GM23338 (cell line): ENCODE measurements at regions not wholly inside any gene's neighbourhood (a gene's known extent, or its start where the extent isn't known, plus 50 kb on each side); places are given as distances from the start of the nearest gene placed in this dataset.

Source experiments
- ATAC-seq: fragments of 200-7000 bp; cut with Tn5 transposase; 3 replicates; pipeline ENCODE4 v1.9.1; 2020
- DNase-seq: peaks from one replicate; pipeline ENCODE4 v3.0.0-alpha.2; 2015; ENCODE audit warnings: low spot score
- H2AFZ ChIP-seq: fragments of 200-600 bp; sonication (generic); 2 replicates; pipeline ENCODE4 v1.8.0; 2016; ENCODE audit warnings: antibody characterized with exemption, mild to moderate bottlenecking, moderate library complexity
- H3F3A ChIP-seq: fragments of 200-600 bp; sonication (generic); replicated peaks from 2 replicates; pipeline ENCODE4 v1.8.0; 2017; ENCODE audit warnings: antibody characterized with exemption, mixed run types, low read depth
- H3K27ac ChIP-seq: fragments of 200-600 bp; sonication (generic); 2 replicates; pipeline ENCODE4 v1.6.1; 2016; ENCODE audit warnings: low read depth
- H3K27me3 ChIP-seq: fragments of 200-600 bp; sonication (generic); 2 replicates; pipeline ENCODE4 v1.8.0; 2016; ENCODE audit warnings: mild to moderate bottlenecking, mixed run types, moderate library complexity; ENCODE audit not compliant: insufficient read depth
- H3K36me3 ChIP-seq: fragments of 200-600 bp; sonication (generic); 2 replicates; pipeline ENCODE4 v1.8.0; 2016; ENCODE audit warnings: mild to moderate bottlenecking; ENCODE audit not compliant: insufficient read depth
- H3K4me1 ChIP-seq: fragments of 200-600 bp; sonication (generic); 2 replicates; pipeline ENCODE4 v1.8.0; 2016; ENCODE audit warnings: mild to moderate bottlenecking, moderate library complexity; ENCODE audit not compliant: insufficient read depth
- H3K4me2 ChIP-seq: fragments of 200-600 bp; sonication (generic); 2 replicates; pipeline ENCODE4 v1.7.1; 2017; ENCODE audit warnings: mixed run types
- H3K4me3 ChIP-seq: fragments of 200-600 bp; sonication (generic); 2 replicates; pipeline ENCODE4 v1.6.1; 2016; ENCODE audit warnings: mixed run types
- H3K79me2 ChIP-seq: fragments of 200-600 bp; sonication (generic); replicated peaks from 2 replicates; pipeline ENCODE4 v1.8.0; 2017; ENCODE audit warnings: mild to moderate bottlenecking; ENCODE audit not compliant: insufficient read depth
- H3K9me2 ChIP-seq: fragments of 200-600 bp; sonication (generic); 2 replicates; pipeline ENCODE4 v1.8.0; 2017; ENCODE audit not compliant: insufficient read depth
- H4K20me1 ChIP-seq: fragments of 200-600 bp; sonication (generic); replicated peaks from 2 replicates; pipeline ENCODE4 v1.8.0; 2017; ENCODE audit warnings: mild to moderate bottlenecking; ENCODE audit not compliant: insufficient read depth
- H3K27ac Mint-ChIP-seq: 2 replicates; pipeline ENCODE4 v1.8.0; 2020; ENCODE audit warnings: inconsistent platforms, mild to moderate bottlenecking, moderate library complexity, mixed read lengths
- H3K27me3 Mint-ChIP-seq: 3 replicates; pipeline ENCODE4 v1.8.0; 2022; ENCODE audit warnings: low read depth, mild to moderate bottlenecking, moderate library complexity, mixed read lengths, inconsistent platforms; ENCODE audit not compliant: insufficient read depth, poor library complexity
- H3K36me3 Mint-ChIP-seq: 3 replicates; pipeline ENCODE4 v1.8.0; 2021; ENCODE audit warnings: low read depth, mild to moderate bottlenecking, inconsistent platforms, moderate library complexity, mixed read lengths
- H3K4me1 Mint-ChIP-seq: 3 replicates; pipeline ENCODE4 v1.8.0; 2020; ENCODE audit warnings: mild to moderate bottlenecking, inconsistent platforms, mixed read lengths
- H3K4me3 Mint-ChIP-seq: 3 replicates; pipeline ENCODE4 v1.8.0; 2021; ENCODE audit warnings: moderate library complexity, mild to moderate bottlenecking, inconsistent platforms, mixed read lengths
- H3K9me3 Mint-ChIP-seq: 3 replicates; pipeline ENCODE4 v1.8.0; 2020; ENCODE audit warnings: moderate library complexity, mild to moderate bottlenecking, inconsistent platforms, mixed read lengths
- CREB1 ChIP-seq: fragments of 250-450 bp; sonication (Bioruptor Pico); IDR thresholded peaks from 2 replicates; pipeline ENCODE4 v1.5.0; 2020; ENCODE audit warnings: low read depth, mild to moderate bottlenecking, moderate library complexity
- CTCF ChIP-seq, 2 experiments: fragments of 200-600 bp in 1 of 2; sonication (generic) in 1 of 2; conservative IDR thresholded peaks; 2 replicates each; pipeline versions ENCODE4 v1.5.1 to v1.6.1; 2016 to 2017; ENCODE audit warnings: antibody characterized with exemption in 2 of 2, low read depth in 2 of 2, mild to moderate bottlenecking in 2 of 2, moderate library complexity in 1 of 2
- ETS1 ChIP-seq: IDR thresholded peaks from 2 replicates; pipeline ENCODE4 v1.6.1; 2016; ENCODE audit warnings: antibody characterized with exemption
- EZH2 ChIP-seq: fragments of 200-600 bp; sonication (generic); IDR thresholded peaks from one replicate; pipeline ENCODE4 v1.8.0; 2017; ENCODE audit warnings: antibody characterized with exemption, mild to moderate bottlenecking, low read depth; ENCODE audit not compliant: unreplicated experiment
- EZH2phosphoT487 ChIP-seq: fragments of 200-600 bp; sonication (generic); IDR thresholded peaks from one replicate; pipeline ENCODE4 v1.8.1; 2018; ENCODE audit warnings: antibody characterized with exemption; ENCODE audit not compliant: unreplicated experiment
- JUNB ChIP-seq: IDR thresholded peaks from one replicate; pipeline ENCODE4 v1.6.1; 2016; ENCODE audit warnings: antibody characterized with exemption; ENCODE audit not compliant: unreplicated experiment
- NANOG ChIP-seq: IDR thresholded peaks from 2 replicates; pipeline ENCODE4 v1.6.1; 2016; ENCODE audit warnings: antibody characterized with exemption, borderline replicate concordance
- POLR2AphosphoS5 ChIP-seq: IDR thresholded peaks from 2 replicates; pipeline ENCODE4 v1.6.1; 2016; ENCODE audit warnings: antibody characterized with exemption, low read depth
- REST ChIP-seq: IDR thresholded peaks from one replicate; pipeline ENCODE4 v1.6.1; 2018; ENCODE audit warnings: antibody characterized with exemption; ENCODE audit not compliant: unreplicated experiment
- STAT1 ChIP-seq: IDR thresholded peaks from one replicate; pipeline ENCODE4 v1.6.1; 2016; ENCODE audit warnings: antibody characterized with exemption; ENCODE audit not compliant: unreplicated experiment
- ZNF114 ChIP-seq: fragments of 250-450 bp; sonication (Bioruptor Pico); IDR thresholded peaks from 2 replicates; pipeline ENCODE4 v1.5.0; 2020; ENCODE audit warnings: mild to moderate bottlenecking, moderate library complexity
- ZNF331 ChIP-seq: fragments of 250-450 bp; sonication (Bioruptor Pico); IDR thresholded peaks from 2 replicates; pipeline ENCODE4 v1.5.0; 2020; ENCODE audit warnings: low read depth, mild to moderate bottlenecking, moderate library complexity
- ZNF462 ChIP-seq: fragments of 250-450 bp; sonication (Bioruptor Pico); IDR thresholded peaks from 2 replicates; pipeline ENCODE4 v1.5.0; 2020; ENCODE audit warnings: mild to moderate bottlenecking, moderate library complexity

DNA sequence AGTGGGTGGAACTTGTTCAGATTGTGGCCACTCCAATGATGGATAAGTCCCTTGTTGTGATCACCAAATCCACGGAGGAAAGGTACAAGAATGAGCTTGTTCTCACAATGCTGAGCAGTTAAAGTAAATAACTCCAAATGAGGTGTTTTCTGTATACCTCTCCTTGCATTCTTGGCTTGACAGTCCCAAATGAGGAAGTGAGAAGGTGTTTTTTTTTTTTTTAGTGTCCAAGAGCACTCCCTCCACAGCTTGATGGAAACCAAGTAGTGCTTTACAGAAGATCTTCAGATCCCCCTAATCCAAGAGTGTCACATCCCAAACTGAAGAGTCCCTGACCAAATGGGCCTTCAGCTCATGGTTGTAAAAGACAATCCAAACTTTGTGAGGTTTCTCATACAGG lies 153.6 kb downstream of the ATP23 start:
- no peak overlapping the region for H3K27ac ChIP-seq
- H3K27me3 ChIP-seq, result no peaks in the 10 kb centered on the region
- no peak for DNase-seq
- no peak overlapping the region for H2AFZ ChIP-seq
- Mint-ChIP-seq H3K27me3 (peaks cover 2% of the 10 kb centered on the region), H3K27ac (no peak overlapping the region), H3K9me3 (peaks cover 18% of the 10 kb centered on the region; the same call in 2 of the 3 replicates), H3K4me1 (no peaks in the 10 kb centered on the region), H3K4me3 (no peak overlapping the region), H3K36me3 (no peaks in the 10 kb centered on the region; the same call in 2 of the 3 replicates)
- H3F3A ChIP-seq, result no peaks in the 10 kb centered on the region
- no peak overlapping the region for H3K4me3 ChIP-seq
- ATAC-seq, result no peak
- H4K20me1 ChIP-seq, result no peaks in the 10 kb centered on the region
- peaks cover 18% of the 10 kb centered on the region for H3K9me2 ChIP-seq
- no peak for TF ChIP-seq POLR2AphosphoS5
- TF ChIP-seq ZNF462, result no peak
- TF ChIP-seq REST, result no peak
- no peak for TF ChIP-seq NANOG
- no peak for TF ChIP-seq ZNF331 (CRISPR knock-in tag)
- TF ChIP-seq CREB1 (CRISPR knock-in tag), result no peak
- TF ChIP-seq EZH2phosphoT487, result no peak
- no peak for TF ChIP-seq JUNB
- TF ChIP-seq EZH2, result no peak
- no peak for TF ChIP-seq ETS1
- TF ChIP-seq ZNF114 (CRISPR knock-in tag), result no peak
- TF ChIP-seq CTCF (conservative IDR thresholded peaks at IDR 0.05; ENCODE audit: low read depth in 2 of 2), result no peak
- TF ChIP-seq STAT1, result no peak
- no peaks in the 10 kb centered on the region for H3K4me1 ChIP-seq
- H3K36me3 ChIP-seq, result no peaks in the 10 kb centered on the region
- no peaks in the 10 kb centered on the region for H3K79me2 ChIP-seq
- no peak overlapping the region for H3K4me2 ChIP-seq
